AG04450 (cell line): ENCODE measurements at regions not wholly inside any gene's neighbourhood (a gene's known extent, or its start where the extent isn't known, plus 50 kb on each side); places are given as distances from the start of the nearest gene placed in this dataset.

Experiments
- CTCF ChIA-PET: fragments of 300-600, 350-600 bp; formaldehyde crosslinking; extraction: SDS; loops from one replicate; lab custom pipeline; 2022; ENCODE audit warnings: antibody characterized with exemption, inconsistent platforms; lab: Charles Lee
- POLR2A ChIA-PET: fragments of 350-600 bp; formaldehyde crosslinking; extraction: SDS; loops from one replicate; lab custom pipeline; 2021; ENCODE audit warnings: antibody characterized with exemption, inconsistent platforms; lab: Yijun Ruan, JAX
- DNase-seq: peaks from one replicate; pipeline ENCODE4 v3.0.0-alpha.2; 2011; ENCODE audit warnings: low read depth, low spot score
- H3K27ac ChIP-seq: one replicate; pipeline ENCODE4 v1.5.1; 2012; ENCODE audit warnings: low read depth, low read length, control low read depth
- H3K27me3 ChIP-seq: one replicate; pipeline ENCODE4 v1.6.0; 2012; ENCODE audit warnings: low read length; ENCODE audit not compliant: control insufficient read depth, insufficient read depth
- H3K4me3 ChIP-seq: 2 replicates; pipeline ENCODE4 v1.5.1; 2011; ENCODE audit warnings: mild to moderate bottlenecking, low read depth, low read length, control low read depth
- H3K9me3 ChIP-seq: 2 replicates; pipeline ENCODE4 v1.5.1; 2012; ENCODE audit warnings: low read length; ENCODE audit not compliant: control insufficient read depth, insufficient read depth
- TF ChIP-seq, protein P1 (sequence below): IDR thresholded peaks from 2 replicates; pipeline ENCODE4 v1.5.1; 2011; ENCODE audit warnings: low read depth, low read length, control low read depth, inconsistent platforms

DNA sequence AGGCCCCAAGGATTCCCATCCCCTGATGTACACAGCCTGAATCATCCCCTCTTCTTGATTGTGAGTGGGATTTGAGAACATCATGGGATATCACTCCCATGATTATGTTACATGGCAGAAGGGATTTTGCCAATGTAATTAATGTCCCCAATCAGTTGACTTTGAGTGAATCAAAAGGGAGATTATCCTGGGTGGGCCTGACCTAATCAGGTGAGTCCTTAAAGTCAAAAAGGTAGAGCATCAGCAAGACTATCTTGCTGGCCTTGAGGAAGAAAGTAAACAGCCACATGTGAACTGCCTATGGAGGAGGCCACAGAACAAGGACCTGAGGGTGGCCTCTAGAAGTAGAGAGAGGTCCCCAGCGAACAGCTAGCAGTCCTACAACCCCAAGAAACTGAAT lies 203.1 kb upstream of the ATP6AP2 start:
- ChIA-PET CTCF (no interaction called here), POLR2A (no interaction called here)
- Histone ChIP-seq H3K9me3 (no peaks in the 10 kb centered on the region), H3K27me3 (no peaks in the 10 kb centered on the region), H3K27ac (no peak overlapping the region), H3K4me3 (no peak overlapping the region)
- DNase-seq: no peak
- TF ChIP-seq, protein P1, sequence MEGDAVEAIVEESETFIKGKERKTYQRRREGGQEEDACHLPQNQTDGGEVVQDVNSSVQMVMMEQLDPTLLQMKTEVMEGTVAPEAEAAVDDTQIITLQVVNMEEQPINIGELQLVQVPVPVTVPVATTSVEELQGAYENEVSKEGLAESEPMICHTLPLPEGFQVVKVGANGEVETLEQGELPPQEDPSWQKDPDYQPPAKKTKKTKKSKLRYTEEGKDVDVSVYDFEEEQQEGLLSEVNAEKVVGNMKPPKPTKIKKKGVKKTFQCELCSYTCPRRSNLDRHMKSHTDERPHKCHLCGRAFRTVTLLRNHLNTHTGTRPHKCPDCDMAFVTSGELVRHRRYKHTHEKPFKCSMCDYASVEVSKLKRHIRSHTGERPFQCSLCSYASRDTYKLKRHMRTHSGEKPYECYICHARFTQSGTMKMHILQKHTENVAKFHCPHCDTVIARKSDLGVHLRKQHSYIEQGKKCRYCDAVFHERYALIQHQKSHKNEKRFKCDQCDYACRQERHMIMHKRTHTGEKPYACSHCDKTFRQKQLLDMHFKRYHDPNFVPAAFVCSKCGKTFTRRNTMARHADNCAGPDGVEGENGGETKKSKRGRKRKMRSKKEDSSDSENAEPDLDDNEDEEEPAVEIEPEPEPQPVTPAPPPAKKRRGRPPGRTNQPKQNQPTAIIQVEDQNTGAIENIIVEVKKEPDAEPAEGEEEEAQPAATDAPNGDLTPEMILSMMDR: no peak

DNA sequence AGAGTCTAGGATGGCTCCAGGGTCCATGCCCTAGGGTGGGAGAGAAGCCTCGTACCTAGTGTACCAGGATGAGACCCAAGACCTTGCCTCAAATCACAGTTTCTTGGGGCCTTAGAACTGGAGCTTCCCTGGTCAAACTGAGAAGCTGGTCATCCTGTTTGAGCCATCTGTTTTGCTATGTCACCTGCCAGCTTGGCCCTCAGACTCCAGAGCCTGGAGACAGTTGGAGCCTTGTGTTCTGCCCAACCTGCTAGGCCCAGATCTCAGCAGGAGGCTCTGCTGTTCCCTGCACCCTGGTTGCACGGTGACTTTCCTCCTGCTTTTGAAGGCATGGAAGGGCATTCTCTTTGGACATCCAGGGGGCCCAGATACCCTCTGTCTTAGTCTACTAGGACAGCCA lies 206.3 kb upstream of the ATP6AP2 start:
- no peak overlapping the region for H3K27ac ChIP-seq
- TF ChIP-seq, protein P1: no peak
- no peak for DNase-seq
- ChIA-PET CTCF (no interaction called here), POLR2A (no interaction called here)
- H3K27me3 ChIP-seq: no peaks in the 10 kb centered on the region
- H3K4me3 ChIP-seq: no peak overlapping the region
- no peaks in the 10 kb centered on the region for H3K9me3 ChIP-seq

DNA sequence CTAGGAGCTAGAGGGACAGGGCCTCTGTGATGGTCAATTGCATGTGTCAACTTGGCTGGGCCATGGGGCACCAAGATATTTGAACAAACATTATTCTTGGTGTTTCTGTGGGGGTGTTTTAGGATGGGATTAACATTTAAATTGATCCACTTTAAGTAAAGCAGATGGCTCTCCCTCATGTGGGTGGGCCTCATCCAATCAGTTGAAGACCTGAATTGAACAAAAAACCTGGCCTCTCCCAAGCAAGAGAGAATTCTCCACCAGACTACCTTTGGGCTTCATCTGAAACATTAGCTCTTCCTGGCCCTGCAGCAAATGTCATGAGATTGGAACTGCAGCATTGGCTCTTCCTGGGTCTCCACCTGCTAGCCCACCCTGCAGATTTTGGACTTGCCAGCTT lies 207.1 kb upstream of the ATP6AP2 start:
- ChIA-PET CTCF (no interaction called here), POLR2A (no interaction called here)
- Histone ChIP-seq H3K4me3 (no peak overlapping the region), H3K9me3 (no peaks in the 10 kb centered on the region), H3K27me3 (no peaks in the 10 kb centered on the region), H3K27ac (no peak overlapping the region)
- TF ChIP-seq, protein P1: no peak
- no peak for DNase-seq

DNA sequence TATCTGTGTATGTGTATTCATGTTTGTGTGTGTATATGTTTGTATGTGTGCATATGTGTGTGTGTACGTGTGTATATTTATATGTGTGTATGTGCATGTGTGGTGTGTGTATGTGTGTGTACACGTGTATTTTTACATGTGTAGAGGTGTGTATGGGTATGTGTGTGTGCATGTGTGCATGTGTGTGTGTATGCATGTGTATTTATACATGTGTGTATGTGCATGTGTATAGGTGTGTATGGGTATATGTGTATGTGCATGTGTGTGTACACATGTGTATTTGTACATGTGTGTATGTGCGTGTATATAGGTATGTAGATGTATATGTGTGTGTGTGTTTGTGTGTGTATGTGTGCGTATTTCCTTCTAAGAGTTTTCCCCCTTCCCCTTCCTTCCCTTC lies 207.7 kb upstream of the ATP6AP2 start:
- ChIA-PET CTCF (no interaction called here), POLR2A (no interaction called here)
- Histone ChIP-seq H3K4me3 (no peak overlapping the region), H3K9me3 (no peaks in the 10 kb centered on the region), H3K27ac (no peak overlapping the region), H3K27me3 (no peaks in the 10 kb centered on the region)
- DNase-seq: no peak
- TF ChIP-seq, protein P1: no peak

DNA sequence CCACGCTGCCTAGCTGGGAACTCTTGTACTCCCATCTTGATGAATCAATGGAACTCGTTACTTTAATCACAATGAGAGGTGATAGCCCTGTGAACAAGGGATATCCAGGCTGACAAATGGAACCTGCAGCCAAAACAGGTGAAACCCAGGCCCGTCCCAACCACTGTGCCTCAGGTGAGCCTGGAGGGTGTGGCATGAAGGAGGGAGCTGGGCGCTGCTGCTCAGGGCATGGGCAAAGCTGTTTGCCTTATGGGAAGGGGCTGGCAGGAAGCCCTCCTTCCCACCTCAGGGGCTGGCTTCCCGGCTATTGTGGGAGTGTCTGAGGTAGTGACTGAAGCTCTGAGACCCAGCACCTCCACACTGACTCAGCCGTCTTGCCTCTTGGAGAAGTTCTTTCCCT lies 209.4 kb upstream of the ATP6AP2 start:
- Histone ChIP-seq H3K27me3 (no peaks in the 10 kb centered on the region), H3K9me3 (no peaks in the 10 kb centered on the region), H3K4me3 (no peak overlapping the region), H3K27ac (no peak overlapping the region)
- POLR2A ChIA-PET: no interaction called here
- DNase-seq: no peak
- TF ChIP-seq, protein P1: no peak
- CTCF ChIA-PET: no interaction called here
